GF-D8 (cell line): ENCODE measurements at regions not wholly inside any gene's neighbourhood (a gene's known extent, or its start where the extent isn't known, plus 50 kb on each side); places are given as distances from the start of the nearest gene placed in this dataset.

ENCODE experiments used
- DNase-seq: peaks from one replicate; lab custom pipeline; 2025; lab: John Stamatoyannopoulos, UW

GRCh38 chr6:105966481-105966880 is 119.7 kb upstream of the PRDM1 start:
- no peak for DNase-seq

- DNase-seq, result no peak
These were observed 121.0 kb upstream of the PRDM1 start for GRCh38 chr6:105964979-105965760.

- DNase-seq, result no peak
These were observed 132.0 kb upstream of the PRDM1 start for GRCh38 chr6:105954148-105954547.

- DNase-seq, result peak; percentile 58
These were observed 133.1 kb upstream of the PRDM1 start for GRCh38 chr6:105952772-105953690.

- DNase-seq, result no peak
These were observed 133.8 kb upstream of the PRDM1 start for GRCh38 chr6:105952326-105952725.

- DNase-seq, result no peak
These were observed 134.8 kb upstream of the PRDM1 start for GRCh38 chr6:105951322-105951721.

- no peak for DNase-seq
These were observed 136.3 kb upstream of the PRDM1 start for GRCh38 chr6:105949869-105950268.

GRCh38 chr6:105943514-105943913 is 142.6 kb upstream of the PRDM1 start:
- DNase-seq, result no peak

- DNase-seq, result no peak
These were observed 144.3 kb upstream of the PRDM1 start for GRCh38 chr6:105941621-105942412.

- DNase-seq, result no peak
These were observed 145.1 kb upstream of the PRDM1 start for GRCh38 chr6:105940990-105941389.

- DNase-seq, result no peak
These were observed 149.2 kb upstream of the PRDM1 start for GRCh38 chr6:105936972-105937371.

GRCh38 chr6:105935416-105935815 is 150.7 kb upstream of the PRDM1 start:
- no peak for DNase-seq

GRCh38 chr6:105934708-105935107 is 151.4 kb upstream of the PRDM1 start:
- no peak for DNase-seq

GRCh38 chr6:105932440-105932839 is 153.7 kb upstream of the PRDM1 start:
- DNase-seq, result no peak

GRCh38 chr6:105929626-105930025 is 156.5 kb upstream of the PRDM1 start:
- DNase-seq, result no peak

GRCh38 chr6:105926318-105926717 is 159.8 kb upstream of the PRDM1 start:
- no peak for DNase-seq

GRCh38 chr6:105925706-105926105 is 160.4 kb upstream of the PRDM1 start:
- DNase-seq, result no peak

GRCh38 chr6:105921781-105922180 is 164.4 kb upstream of the PRDM1 start:
- no peak for DNase-seq

- no peak for DNase-seq
These were observed 166.1 kb upstream of the PRDM1 start for GRCh38 chr6:105920071-105920470.

- no peak for DNase-seq
These were observed 169.0 kb upstream of the PRDM1 start for GRCh38 chr6:105917038-105917695.

- DNase-seq, result no peak
These were observed 175.0 kb upstream of the PRDM1 start for GRCh38 chr6:105911106-105911629.
